ENCODE measurements at regions not wholly inside any gene's neighbourhood (a gene's known extent, or its start where the extent isn't known, plus 50 kb on each side); places are given as distances from the start of the nearest gene placed in this dataset.

DNA sequence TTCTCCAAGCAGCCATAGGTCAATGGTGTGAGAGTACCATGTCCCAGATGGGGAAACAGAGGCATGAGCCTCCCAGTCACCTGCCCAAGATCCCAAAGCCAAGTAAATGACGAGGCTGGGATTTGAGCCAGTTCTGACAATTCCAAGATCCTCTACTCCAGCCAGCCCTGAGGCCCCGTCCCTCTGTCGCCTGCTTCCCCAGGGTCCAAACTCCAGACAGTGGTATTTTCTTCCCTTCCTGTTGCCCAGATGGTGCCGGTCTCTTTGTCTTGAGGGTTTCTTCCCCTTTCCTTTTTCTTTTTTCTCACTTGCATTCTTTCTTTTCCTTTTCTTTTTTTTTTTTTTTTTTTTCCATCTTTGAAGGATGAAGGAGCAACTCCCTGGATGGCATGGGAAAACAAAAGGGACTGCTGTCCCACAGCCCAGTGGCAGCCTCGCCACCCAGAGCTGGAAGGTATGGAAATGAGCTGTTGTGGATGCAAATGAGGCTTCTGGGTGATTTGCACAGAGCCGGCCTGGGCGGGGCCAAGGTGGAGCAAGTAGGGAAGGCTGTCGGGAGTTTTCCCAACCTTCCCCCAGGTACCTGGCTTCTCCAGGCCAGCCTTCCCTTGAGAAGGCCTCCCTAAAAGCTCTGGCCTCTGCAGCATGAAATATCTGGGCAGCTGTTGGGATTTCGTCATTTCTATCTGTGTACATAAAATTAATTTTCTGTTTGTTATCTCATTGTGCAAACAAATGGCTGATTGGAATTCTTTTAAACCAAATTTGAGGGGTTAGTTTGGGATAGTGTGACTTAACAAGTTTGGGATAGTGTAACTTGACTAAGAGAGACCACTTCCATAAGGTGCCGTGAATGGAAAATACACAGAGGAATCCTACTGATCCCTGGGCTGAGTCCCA lies 146.8 kb downstream of the MN1 start:
- TF ChIP-seq, protein P1, sequence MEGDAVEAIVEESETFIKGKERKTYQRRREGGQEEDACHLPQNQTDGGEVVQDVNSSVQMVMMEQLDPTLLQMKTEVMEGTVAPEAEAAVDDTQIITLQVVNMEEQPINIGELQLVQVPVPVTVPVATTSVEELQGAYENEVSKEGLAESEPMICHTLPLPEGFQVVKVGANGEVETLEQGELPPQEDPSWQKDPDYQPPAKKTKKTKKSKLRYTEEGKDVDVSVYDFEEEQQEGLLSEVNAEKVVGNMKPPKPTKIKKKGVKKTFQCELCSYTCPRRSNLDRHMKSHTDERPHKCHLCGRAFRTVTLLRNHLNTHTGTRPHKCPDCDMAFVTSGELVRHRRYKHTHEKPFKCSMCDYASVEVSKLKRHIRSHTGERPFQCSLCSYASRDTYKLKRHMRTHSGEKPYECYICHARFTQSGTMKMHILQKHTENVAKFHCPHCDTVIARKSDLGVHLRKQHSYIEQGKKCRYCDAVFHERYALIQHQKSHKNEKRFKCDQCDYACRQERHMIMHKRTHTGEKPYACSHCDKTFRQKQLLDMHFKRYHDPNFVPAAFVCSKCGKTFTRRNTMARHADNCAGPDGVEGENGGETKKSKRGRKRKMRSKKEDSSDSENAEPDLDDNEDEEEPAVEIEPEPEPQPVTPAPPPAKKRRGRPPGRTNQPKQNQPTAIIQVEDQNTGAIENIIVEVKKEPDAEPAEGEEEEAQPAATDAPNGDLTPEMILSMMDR (IDR thresholded peaks at IDR 0.05), result no peak
- no peak for TF ChIP-seq EP300 (IDR thresholded peaks at IDR 0.05)
- TF ChIP-seq POLR2A (IDR thresholded peaks at IDR 0.05), result no peak
